ENCODE measurements at regions not wholly inside any gene's neighbourhood (a gene's known extent, or its start where the extent isn't known, plus 50 kb on each side); places are given as distances from the start of the nearest gene placed in this dataset.

DNA sequence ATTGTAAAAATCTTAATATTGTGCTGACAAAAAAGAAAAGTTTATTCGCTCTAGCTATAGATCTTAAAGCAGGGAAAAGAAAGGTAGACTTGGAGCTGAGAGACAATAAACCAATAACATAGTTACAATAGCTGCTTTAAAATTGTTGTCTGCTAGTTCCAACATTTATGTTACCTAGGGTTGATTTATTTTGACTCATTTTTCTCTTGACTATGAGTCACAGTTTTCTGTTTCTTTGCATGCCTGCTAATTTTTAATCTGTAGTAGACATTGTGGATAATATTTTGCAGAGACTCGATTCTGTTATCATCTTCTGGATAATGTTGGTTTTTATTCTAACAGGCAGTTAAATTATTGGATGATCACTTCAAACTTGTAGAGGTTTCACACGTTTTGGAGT is 83.1 kb upstream of the TRPC6 start:
- no peak for TF ChIP-seq ATF2 (IDR thresholded peaks at IDR 0.05; ENCODE audit: low read length)
- TF ChIP-seq CTCF (IDR thresholded peaks at IDR 0.05; ENCODE audit: control extremely low read depth in 1 of 3, insufficient read depth in 1 of 3, low read depth in 1 of 3, low read length in 3 of 3): no peak
- TF ChIP-seq CEBPB (IDR thresholded peaks at IDR 0.05; ENCODE audit: low read depth, low read length): no peak
- no peak for TF ChIP-seq RBBP5 (IDR thresholded peaks at IDR 0.05; ENCODE audit: borderline replicate concordance, low read depth, low read length)
- no peak for TF ChIP-seq GABPA (IDR thresholded peaks at IDR 0.05; ENCODE audit: borderline replicate concordance, insufficient read depth, low read length)
- no peak for TF ChIP-seq POU5F1 (IDR thresholded peaks at IDR 0.05; ENCODE audit: low read depth, low read length)
